COLO829 (cell line): ENCODE measurements at regions not wholly inside any gene's neighbourhood (a gene's known extent, or its start where the extent isn't known, plus 50 kb on each side); places are given as distances from the start of the nearest gene placed in this dataset.

Source experiments
- DNase-seq: peaks from one replicate; pipeline ENCODE4 v3.0.0; 2012; ENCODE audit warnings: low spot score

DNA sequence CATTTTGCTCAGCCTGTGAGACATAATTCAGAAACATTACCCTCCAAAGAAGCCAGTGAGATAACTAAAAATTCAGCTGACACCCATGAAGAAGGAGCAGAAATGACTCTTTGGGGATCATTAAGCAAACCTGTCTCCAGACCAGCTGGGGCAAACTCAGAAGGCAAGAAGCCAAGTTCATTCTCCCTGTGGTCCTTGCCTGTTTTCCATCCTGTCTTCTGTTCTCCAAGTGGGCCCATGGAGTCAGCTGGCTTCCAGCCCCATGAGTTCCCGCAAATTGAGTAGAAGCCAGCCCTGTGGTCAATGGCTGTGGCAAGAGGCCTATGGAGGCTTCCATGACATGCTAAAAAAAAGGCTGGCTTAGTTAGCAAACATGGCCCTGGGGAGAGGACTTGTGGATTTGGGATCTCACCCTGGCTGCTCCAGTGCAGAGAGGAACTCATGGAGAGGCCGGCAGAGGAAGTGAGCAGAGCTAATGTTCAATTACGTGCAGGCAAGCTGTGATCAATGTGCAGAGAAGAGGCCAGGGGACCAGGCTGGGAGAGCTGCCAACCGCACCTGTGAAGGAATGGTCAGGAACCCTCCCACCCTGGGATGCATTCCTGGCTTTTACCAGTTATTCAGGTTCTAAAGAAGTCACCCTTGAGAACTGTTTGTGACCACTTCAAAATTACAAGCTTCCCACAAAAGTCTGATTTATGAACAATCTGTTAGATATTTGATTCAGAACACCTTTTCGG lies 229.1 kb downstream of the TSHZ3 start:
- no peak for DNase-seq

DNA sequence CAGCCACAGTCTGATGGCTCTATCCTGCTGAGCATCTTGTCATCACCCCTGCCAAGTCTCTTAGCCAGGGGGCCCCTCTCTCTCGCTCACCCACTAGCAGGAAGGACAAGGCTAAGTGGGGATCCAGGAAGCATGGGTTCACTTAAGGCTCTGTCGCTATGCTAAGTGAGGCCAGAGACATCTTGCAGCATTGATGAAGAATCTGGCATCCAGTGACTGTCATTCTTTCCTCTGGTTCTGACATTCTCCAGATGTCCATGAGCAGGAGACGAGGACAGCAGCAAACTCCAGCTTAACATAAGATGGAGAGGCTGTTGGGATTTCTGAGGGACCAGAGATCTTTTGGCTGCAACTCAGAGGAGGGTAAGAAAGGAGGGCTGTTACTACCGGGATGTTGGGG lies 230.2 kb downstream of the TSHZ3 start:
- DNase-seq: no peak

DNA sequence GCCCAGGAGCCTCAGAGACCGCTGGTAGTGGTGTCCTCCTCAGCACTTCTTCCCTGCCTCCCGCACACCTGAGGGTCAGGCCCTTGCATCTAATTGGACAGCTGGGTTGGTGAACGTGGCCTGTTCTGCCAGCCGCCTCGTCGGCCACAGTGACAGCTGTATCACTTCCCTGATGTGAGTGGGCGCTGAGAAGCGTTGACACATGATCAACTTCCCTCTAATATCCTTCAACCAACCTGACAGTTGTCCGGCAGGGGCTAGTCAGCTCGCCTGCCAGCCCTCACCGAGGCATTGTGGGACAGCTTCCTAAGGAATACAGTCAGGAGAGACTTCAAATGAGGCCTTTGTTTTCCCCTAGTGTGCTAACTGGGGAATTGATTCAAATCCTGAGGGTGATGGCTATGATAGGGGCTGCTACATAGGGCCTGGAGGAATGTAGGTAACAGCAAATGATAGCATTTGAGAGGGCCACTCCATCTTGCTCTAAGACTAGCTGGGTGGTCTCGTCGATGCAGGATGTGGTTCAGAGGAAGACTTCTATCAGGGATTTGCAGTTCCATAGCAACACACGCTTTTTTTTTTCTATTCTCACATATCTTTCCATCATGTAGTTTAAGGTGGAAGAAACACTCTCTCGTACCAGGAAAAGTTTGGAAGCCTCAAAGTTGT lies 230.8 kb downstream of the TSHZ3 start:
- peak; percentile 16 for DNase-seq

DNA sequence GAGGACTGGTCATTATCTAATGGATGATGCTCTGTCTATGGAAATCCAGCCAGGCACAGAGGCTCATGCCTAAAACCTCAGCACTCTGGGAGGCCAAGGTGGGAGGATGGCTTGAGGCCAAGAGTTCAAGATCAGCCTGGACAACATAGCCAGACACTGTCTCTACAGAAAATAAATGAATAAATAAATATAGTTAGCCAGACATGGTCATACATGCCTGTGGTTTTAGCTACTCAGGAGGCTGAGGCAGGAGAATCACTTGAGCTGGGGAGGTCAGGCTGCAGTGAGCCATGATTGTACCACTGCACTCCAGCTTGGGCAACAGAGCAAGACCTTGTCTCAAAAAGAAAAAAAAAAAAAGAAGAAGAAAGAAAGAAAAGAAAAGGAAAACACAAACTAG lies 234.7 kb downstream of the TSHZ3 start:
- DNase-seq: no peak

DNA sequence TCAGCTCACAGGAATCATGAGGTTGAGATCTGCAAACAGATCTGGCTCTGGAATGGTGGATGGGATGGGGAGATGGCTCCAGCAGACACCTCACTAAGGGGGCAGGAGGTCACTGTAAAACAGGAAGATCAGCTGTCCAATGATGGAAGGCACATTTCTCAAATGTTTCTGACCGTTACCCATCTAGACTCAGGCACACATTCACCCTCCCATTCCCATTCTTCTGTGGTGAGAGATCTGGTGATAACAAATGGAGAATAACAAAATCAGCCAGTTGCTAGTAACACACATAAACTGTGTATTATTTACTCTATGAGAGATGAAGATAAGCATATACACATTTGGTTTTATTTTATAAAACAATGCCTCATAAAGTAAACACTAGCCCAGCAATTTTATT lies 235.9 kb downstream of the TSHZ3 start:
- DNase-seq: no peak

DNA sequence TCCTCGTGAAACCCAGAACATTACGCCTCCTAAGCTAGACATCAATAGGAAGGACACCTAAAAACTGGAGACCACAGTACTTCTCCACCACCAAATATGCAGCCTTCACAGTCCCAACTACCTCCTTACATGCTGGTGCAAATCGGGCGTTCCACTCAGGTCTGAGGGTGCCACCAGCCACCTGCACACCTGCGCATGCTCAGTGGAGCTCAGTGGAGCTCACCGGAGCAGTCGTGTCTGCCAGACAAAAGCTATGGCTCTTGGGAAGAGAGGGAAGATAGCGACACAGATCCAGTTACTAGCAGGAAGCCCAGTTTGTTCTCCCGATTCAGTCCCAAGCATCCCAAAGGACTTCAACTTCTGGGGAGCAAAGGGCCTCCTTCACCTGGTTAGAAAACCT lies 237.1 kb downstream of the TSHZ3 start:
- no peak for DNase-seq

DNA sequence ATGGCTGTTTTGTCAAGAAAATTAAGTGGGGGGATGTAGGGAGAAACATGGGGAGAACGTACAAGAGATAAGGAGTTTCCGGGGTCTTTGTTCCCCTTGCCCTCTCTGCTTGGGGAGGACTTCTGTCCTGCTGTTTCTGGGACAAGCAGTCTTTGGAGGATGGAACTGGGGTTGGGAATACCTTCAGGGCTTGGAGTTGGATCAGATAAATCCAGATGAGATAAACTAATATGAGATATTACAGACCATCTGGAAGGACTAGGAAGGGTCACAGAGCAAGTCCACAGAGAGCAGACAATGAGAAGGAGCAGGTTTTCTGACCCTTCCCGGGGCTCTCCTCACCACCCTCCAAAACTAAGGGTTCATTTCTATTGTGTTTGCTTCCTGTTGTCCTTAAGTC lies 237.5 kb downstream of the TSHZ3 start:
- no peak for DNase-seq

DNA sequence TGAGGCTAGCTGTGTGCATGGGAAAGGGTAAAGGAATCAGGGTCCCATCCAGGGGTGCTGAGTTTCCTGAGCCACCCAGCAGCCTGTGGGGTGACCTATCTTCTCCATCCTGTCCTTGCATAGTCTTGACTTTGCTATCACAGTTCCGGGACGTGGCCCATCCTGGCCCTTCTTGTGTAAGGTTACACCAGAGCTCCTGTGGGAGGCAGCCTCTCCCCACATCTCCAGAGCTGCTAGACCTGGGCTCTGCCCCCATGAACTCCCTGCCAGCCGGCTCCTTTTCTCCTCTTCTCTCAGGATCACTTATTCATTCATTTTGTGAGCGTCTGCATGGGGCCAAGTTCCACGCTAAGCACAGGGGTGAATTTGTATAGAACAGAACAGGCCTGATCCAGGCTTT lies 238.9 kb downstream of the TSHZ3 start:
- DNase-seq: no peak

DNA sequence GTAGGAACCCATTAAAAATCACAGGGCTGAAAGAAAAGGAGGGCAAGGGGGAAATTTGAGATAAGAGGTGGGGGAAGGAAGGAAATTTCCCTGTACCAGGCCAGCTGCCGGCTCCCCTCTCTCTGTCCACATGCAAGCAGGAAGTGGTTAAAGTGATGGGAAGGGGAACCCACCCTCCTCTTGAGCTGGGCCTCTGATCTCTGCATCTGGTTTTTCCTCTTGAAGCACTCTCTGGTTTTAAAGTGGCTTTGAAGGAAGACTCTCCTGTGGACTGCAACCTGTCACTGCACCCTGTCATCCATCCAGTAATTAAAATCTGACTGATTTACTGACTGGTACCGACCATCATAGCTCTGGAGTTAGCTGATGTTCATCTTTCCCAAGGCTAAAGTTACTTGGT lies 239.6 kb downstream of the TSHZ3 start:
- no peak for DNase-seq

DNA sequence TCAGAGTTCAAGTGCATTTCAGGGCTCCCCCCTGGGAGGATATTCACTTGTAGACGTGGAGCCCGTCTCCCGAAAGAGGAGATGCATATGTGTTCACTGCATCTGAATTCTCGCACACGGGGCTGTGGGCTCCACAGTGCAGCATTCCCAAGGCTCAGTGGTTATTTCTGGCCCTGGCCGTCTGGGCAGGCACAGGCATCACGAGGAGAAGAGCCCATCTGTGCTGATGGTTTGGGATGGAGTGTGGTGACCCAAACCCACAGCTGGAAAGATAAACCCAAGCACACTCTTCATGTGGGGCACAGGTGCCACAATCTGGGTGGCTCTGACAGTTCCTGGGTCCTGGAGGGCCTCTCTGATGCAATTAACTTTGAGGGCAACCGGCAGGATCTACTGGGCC lies 242.1 kb downstream of the TSHZ3 start:
- no peak for DNase-seq

DNA sequence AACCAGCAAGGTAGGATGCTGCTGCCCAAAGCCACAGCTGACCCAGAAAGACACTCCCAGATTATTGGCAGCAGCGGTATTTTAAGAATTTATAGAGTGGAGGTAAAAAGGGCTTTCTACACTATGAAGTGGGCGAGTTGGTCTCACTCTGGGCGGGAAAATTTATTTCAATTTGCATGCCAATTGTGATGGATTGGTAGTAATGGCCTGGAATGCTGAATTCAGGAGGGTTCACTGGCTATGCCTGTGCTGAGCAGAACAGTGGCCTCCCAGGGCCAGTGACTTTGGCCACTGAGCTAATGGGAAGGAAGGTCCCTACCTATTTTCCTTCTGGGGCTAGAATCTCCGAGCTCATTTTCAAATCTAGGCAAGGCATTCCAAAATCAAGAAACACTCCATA lies 243.5 kb downstream of the TSHZ3 start:
- no peak for DNase-seq

DNA sequence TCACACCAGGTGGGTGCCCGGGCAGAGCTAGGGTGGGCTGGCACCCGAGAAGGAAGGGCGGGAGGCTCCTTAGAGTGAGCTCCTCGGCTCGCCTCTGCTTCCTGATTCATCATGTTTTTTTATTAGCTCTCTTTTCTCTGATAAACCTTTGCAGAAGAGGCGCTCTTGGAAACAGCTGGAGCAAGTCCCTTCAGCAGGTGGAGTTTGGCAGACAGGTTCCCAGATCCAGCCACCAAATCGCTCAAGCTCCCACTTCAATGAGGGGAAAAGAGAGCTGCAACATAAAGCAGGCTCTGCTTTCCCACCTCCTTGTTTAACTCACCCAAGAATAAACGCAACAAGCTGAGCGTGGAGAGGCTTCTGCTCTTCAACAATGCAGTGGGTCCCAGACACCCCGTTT lies 244.8 kb downstream of the TSHZ3 start:
- no peak for DNase-seq

DNA sequence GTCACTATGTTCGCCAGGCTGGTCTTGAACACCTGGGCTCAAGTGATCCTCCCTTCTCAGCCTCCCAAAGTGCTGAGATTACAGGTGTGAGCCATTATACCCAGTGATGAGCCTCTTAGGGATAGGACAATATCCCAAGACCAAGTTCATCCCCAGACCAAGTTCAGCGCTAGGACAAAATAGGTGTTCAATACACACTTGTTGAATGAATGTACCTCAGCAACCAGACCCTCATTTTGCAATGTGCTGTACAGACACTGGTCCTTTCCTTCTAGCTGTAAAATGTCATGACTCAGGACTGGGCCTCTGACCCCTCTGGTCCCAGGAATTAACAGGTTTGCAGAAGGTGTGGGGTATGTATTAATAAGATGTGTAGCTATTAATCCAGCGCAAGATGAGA lies 246.0 kb downstream of the TSHZ3 start:
- no peak for DNase-seq

DNA sequence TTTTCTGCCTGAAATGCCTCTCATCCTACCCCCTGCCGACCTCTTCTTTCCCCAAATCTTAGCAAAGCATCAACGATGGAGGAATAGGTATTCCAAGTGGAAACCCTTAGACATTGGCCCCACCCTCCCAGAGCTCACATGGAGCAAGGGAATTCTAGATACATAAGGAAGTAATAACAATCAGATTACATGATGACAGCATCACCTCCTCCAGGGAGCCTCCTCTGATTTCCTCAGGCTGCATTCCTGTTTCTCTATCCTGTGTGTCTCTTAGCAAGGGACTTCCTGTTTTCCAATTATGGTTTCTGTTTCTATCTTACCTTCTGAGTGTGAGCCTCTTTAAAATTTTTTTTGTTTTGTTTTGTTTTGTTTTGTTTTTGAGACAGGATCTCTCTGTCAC lies 246.6 kb downstream of the TSHZ3 start:
- DNase-seq: no peak

DNA sequence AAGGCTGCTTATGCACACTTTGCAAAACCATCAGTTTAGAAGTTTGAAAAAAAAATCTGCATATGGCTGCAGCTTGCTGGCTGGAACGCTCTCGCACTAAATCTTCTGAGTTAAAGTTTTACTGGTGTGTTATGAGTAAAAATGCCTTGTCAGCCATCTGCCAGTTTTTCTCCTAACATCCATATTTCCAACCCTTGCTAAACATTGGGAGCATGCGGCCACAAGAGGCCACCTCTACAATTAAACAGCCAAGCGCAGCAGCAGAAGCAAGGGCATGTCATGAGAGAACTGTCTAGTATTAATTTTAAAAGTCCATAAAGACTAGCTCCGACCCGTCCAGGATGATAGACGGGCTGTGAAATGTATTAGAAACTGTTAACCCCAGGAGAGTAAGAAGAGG lies 248.3 kb downstream of the TSHZ3 start:
- DNase-seq: no peak

DNA sequence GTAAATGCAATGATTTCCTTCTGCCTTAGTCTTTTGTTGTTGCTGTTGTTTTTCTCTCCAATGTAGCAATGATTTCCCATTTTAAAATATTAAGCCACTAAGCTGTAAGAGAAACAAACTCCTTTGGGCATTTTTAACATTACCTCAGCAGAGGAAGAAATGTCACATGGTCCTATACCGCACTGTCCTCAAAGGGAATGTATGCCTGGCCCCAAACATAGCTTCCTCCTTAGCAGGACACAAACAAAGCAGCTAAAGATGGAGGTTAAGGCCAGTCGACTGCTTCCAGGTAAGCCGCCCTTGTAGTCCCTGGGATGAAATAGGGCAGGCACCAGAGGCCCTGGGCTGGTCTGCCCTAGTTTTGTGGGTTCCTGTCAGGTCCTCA lies 249.0 kb downstream of the TSHZ3 start:
- DNase-seq: no peak

DNA sequence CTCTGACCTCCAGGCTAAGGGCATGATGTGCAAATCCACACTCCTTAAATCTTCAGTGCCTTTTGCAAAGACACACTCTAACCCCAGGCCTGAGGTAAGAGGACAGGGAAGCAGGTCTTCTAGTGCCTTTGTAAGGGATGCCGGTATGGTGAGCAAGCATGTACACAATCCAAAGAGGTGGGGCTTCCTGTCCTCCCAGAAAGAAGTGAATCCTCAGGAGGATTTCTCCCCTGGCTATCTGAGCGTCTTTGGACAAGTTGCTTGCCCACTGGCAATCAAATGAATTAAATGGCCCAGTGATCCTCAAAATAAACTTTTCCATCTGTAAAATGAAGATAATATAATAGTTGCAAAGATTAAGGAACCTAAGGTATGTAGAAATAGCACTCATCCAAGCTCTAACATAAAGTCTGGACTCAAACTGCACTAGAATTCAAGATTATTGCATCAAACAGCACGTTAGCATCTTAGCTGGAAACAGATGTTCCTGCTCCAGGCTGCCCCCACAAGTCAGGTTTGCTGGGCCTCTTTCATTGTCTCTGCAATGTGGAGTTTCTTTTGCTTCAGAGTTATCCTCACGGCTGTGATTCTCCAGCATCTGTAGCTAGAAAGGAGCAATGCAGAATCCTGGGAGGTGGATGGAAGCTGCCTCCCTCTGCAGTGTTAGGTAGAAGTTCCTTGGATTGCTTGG lies 249.6 kb downstream of the TSHZ3 start:
- no peak for DNase-seq

DNA sequence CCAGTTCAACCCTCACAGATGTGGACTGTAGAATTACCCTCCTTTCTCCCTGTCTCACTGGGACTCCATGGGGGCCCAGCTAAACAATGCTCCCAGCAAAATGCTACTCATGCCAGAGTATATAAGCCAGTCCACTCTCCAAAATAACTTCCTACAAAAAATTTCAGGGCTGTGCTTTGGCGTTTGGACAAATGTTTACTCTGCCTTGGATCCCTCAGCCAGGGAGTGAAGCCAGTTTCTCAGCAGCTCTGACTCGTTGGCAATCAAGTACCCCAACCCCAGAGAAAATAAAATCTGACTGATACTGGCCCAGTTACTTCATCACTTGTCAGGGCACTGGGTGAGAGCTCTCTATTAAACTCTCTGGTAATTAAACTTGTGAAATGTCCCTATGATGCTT lies 250.4 kb downstream of the TSHZ3 start:
- DNase-seq: no peak

DNA sequence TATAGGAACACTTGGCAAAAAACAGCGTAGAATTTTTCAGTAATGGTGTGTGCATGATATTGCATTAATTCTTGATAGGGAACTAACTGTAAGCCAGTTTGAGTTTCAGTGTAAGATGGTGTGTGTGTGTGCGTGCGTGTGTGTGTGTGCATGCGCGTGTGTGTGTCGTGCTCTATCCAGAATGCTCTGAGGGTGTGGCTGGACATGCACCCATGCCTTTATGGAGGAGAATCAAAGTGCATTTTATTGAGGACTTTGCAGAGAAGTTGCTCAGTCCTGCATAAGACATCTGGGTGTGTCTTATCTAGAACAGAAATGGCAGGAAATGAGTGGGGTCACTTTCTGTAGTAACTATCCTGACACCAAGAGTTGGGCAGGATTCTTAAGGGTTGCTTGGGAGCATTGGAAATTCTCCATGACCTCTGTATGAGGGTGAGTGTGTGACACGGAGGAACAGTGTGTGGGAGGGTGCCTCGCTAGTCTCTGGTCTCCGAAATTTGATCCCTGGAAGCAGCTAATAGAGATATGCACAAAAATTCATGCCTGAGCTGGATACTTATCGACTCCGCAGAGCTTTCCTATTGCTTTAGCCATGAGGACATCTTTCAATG lies 252.2 kb downstream of the TSHZ3 start:
- DNase-seq: no peak

DNA sequence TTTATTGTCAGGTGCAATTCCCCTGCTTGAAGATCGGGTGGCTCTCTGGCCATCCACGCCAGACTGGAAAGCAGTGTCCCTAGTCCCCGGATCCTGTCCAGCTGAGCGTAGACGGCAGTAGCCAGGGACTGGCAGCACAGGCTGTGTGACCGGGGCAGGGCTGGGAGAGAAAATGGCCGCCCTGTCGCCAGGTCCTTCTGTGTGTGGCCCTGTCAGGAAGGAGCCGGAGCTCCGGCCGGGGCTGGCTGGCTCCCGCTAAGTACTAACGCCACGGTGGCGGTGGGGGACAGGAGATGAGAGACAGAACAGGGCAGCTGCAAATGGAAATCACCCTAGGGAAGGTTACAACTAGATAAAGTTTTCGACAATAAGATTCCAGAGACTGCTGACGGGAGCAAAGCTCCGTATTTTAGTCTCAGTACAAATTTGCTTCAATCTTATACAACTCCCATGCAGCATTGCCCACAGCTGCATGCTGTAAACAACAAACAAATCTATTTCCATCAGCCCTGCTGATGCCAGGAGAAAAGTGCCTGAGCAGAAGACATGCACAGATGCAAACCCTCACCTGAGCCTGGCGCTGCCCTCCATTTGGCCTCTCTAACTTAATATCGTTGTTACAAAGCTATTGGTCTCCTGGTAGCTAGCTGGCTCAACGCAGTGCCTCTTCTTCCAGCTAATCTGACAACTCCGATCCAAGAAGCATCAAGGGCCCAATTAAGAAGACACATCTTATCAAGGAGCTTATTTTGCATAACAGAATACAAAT lies 253.0 kb downstream of the TSHZ3 start:
- DNase-seq: no peak

DNA sequence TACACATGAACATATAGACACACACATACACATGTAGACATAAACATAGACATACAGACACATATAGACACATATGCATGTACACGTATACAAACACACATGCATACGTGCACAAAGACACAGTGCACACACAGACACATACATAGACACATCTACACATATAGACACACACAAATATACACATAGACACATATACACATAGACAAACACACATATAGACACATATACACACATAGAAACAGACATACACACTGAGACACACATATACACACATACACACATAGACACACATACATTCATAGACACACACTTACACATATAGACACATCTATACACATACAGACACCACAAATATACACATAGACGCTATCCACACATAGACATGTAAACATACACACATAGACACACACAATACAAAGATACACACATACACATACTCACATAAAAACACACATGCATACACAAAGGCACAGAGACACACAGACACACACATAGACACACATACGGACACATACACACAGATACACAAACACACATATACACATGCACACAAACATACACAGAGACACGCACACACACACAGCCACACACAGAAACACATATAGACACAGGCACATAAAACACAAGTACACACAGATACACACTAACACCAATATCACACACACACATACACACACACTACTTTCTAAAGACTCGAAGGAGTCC lies 254.0 kb downstream of the TSHZ3 start:
- no peak for DNase-seq

DNA sequence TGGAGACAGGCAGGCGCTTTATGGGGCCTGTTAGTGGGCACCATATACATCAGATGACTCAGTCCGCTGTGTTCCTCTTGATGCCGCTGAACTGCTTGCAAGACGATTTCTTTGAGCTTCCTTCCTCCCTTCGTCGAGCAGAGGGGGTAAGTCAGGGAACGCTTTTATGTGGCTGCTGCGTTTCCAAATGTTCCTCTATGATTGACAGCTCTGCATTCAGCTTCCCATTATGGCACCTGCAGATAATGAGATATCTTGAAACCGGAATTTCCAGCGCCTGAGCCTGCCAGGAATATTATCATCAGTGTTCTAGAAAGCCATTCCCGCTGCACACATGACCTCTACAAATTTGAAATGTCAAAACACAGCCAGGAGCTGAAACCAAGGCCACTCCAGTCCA lies 257.0 kb downstream of the TSHZ3 start:
- DNase-seq: no peak
